Sigmoid colon (tissue), 3 donors: ENCODE measurements at regions not wholly inside any gene's neighbourhood (a gene's known extent, or its start where the extent isn't known, plus 50 kb on each side); places are given as distances from the start of the nearest gene placed in this dataset.

ENCODE experiments used
- CTCF ChIP-seq, 4 experiments: fragments of 450-650 bp in 3 of 4; fragments of 200-600 bp in 1 of 4; IDR thresholded peaks; one replicate each; pipeline ENCODE4 v1.5.1; 2016 to 2019; ENCODE audit warnings: antibody characterized with exemption in 4 of 4, mild to moderate bottlenecking in 3 of 4, moderate library complexity in 2 of 4
- POLR2A ChIP-seq, 2 donors: fragments of 450-650 bp; IDR thresholded peaks; one replicate each; pipeline ENCODE4 v1.6.1; 2016; ENCODE audit warnings: antibody characterized with exemption in 2 of 2, mild to moderate bottlenecking in 2 of 2, moderate library complexity in 2 of 2

- TF ChIP-seq CTCF (IDR thresholded peaks at IDR 0.05) (no peak), POLR2A (IDR thresholded peaks at IDR 0.05) (no peak)
These were observed 169.1 kb upstream of the ZPLD1 start for GRCh38 chr3:102265720-102266119.
